GM21723 (cell line): ENCODE measurements at regions not wholly inside any gene's neighbourhood (a gene's known extent, or its start where the extent isn't known, plus 50 kb on each side); places are given as distances from the start of the nearest gene placed in this dataset.

Experiments used
- ATAC-seq: cut with Tn5 transposase; IDR thresholded peaks from one replicate; pipeline ENCODE4 v1.9.1; 2021; ENCODE audit warnings: mild to moderate bottlenecking, moderate library complexity; ENCODE audit not compliant: unreplicated experiment

- no peak for ATAC-seq
Measured at GRCh38 chr12:85352016-85352415, 72.0 kb downstream of the ALX1 start.

- no peak for ATAC-seq
Measured at GRCh38 chr12:85356596-85357385, 76.8 kb downstream of the ALX1 start.

DNA sequence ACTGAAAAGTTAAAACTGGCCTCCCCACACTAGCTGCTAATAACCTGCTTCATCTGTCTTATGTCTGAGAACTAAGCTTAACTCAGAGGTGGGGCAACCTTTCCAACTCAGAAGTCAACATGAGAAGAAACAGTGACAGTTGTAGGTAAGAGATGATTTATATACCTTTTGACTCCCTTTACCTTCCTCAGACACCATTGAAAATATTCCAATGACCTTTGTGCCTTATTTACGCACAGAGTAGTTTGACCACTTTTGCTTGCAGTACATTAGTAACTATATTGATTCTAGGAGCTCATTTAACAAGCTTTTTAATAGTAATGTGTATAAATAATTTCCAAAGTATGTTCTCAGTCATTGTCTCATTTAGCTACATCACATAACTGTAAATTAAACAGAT, 77.6 kb downstream of the ALX1 start:
- no peak for ATAC-seq

DNA sequence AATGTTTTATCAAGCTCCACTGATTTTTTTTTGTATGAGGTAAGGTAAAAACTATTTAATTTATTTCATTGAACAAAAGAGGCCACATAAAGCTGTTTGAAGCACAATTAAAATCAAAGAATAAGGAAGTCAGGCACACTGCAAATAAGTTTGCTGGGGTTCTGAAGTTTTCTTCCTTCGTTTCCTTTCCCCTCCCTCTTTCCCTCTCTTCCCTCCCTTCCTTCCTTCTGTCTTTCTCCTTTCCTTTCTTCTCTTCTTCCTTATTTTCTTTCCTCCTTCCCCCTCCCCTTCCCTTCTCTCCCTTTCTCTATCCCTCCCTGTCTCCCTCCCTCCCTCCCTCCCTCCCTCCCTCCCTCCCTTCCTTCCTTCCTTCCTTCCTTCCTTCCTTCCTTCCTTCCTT, 78.7 kb downstream of the ALX1 start:
- no peak for ATAC-seq

GRCh38 chr12:85363382-85364190, 83.6 kb downstream of the ALX1 start:
- no peak for ATAC-seq

DNA sequence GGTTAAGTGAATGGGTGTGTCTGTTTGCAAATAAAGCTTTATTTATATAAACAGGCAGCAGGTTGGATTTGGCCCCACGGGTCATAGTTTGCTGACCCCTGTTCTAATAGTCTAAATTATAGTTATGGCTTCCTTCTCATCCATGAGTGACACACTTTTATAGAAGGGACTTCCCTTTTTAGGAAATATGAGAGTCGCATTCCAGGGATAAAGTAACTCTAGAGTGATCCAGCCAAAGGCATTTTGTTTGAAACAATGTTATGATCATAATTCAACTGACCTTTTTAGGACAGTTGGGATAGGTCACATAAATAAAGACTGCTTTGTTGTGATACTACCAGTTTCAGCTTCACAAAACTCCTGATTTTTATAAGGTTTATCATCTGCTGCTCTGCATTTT, 87.9 kb downstream of the ALX1 start:
- no peak for ATAC-seq

GRCh38 chr12:85369365-85370154, 89.5 kb downstream of the ALX1 start:
- no peak for ATAC-seq

DNA sequence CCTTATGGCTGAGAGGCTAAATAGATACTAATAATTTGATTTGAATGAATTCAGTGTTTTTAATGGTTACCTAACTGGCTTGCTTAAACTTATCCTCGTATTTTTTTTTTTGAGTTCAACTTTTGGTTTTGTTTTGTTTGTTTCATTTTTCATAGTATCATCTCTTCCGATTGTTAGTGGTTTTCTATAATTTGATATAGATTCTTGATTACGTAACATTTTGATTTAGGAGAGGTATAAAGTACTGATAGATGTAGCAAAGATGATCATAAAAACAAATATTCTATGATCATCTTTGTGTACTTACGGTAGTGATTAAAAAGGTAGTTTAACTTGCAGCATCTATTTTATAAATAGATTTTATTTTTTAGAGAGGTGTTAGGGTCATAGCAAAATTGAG, 93.0 kb downstream of the ALX1 start:
- ATAC-seq, result no peak

DNA sequence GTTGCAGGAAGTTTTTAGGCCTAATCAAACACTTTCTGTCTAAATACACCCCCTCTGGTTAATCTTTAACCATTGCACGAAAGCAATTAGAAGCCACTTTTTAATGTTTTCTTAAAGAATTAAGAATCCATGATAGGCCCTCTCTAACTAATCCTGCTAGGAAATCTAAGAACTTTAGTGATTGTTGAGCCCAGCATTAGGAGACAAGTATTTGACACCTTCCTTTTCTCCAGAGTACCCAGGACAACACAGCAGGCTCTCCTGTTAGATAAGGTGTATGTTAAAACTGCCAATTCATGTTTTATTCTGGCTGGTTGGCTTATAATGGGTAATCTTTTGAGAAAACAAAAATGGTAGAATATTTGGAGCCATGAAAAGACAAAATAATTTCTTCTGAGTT, 95.0 kb downstream of the ALX1 start:
- no peak for ATAC-seq

GRCh38 chr12:85385406-85385805, 105.4 kb downstream of the ALX1 start:
- ATAC-seq, result no peak

DNA sequence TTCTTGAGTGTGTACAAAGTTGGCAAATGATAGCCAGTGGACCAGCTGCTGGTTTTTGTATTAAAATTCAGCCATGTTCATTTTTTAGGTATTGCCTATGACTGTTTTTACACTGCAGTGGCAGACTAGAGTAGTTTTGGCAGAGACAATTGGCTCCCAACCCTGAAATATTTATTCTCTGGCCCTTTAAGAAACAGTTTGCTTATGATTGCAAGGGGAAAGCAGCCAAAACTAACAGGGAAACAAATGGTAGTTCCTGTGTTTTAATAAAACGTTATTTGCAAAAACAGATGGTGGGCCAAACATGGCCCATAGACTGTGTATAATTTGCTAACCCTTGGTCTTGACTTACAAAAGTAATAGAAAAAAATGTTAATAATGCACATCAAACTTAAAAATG, 110.2 kb downstream of the ALX1 start:
- no peak for ATAC-seq

DNA sequence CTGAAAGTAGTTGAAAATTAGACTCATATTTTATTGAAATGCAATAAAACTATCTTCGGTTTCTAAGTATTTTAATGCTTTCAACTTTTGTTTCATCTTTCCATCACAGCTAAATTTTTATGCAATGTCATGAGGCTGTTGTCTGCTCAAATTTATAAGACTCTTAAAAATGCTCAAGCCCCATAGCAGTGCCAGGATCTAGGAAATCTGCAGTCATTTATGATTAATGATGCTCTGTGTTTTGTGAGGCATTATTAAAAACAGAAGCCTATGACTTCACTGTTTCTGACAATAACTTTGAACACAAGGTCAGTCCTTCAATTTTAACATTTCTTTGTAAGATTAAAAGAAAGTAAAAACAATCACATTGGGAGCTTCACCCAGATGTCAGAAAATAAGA, 112.5 kb downstream of the ALX1 start:
- ATAC-seq, result no peak

DNA sequence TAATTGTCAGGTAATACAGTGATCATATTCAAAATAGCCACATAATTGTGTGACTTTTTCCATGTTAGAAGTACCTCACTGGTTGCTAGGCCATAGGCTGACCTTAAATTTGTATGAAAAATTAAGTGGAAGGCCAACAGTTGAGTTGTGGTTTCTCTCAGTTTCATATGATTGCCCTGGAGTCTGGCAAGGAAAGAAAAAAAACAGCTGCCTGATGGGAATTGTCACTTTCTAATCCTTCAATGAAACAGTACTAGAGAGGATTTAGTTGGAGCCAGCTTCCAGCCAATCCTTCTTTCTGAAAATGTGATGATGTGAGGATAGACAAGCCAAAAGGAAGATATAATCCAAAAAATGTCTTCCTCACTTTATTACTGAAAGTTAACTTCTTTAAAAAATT, 113.6 kb downstream of the ALX1 start:
- ATAC-seq, result no peak

GRCh38 chr12:85394065-85394464, 114.0 kb downstream of the ALX1 start:
- no peak for ATAC-seq

DNA sequence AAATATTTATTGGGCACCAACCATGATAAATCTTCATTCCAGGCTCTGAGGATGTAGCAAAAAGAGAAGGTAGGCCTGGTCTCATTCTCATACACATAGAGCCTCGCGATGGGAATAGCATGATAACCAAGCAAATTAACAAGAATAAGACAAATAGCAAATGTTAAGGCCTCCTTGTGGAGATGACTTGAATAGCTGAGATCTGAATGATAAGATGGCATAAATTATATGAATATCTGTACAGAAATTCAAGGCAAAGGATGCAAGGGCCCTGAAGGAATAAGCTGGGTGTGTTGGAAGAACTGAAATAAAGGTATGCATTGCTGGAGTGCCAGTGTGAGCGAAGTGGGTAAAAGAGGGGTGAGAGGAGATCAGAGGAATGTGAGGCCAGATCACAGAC, 114.8 kb downstream of the ALX1 start:
- ATAC-seq, result no peak

GRCh38 chr12:85405262-85405661, 125.2 kb downstream of the ALX1 start:
- no peak for ATAC-seq

GRCh38 chr12:85405781-85406522, 125.9 kb downstream of the ALX1 start:
- ATAC-seq, result no peak

DNA sequence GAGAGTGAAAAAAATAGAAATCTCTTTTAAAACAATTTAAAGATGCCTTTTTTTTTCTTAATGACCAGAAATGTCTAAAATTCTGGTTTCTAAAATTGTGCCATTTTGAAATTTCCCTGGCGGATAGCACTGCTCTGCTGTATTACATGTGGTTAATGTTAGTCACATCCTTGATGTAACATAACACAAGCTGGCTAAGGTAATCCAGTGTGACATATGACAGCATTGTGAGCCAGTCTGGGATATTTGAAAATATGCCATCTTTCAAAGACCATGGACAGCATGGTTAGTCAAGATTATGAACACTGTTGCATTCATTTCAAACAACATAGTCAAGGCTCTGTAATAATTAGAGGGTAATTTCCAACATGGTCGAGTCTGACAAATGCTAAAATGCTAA, 133.2 kb downstream of the ALX1 start:
- no peak for ATAC-seq

- ATAC-seq, result no peak
Measured at GRCh38 chr12:85422762-85423161, 142.7 kb downstream of the ALX1 start.

GRCh38 chr12:85423947-85424346, 143.9 kb downstream of the ALX1 start:
- peak; percentile 58 for ATAC-seq
